ENCODE measurements at regions not wholly inside any gene's neighbourhood (a gene's known extent, or its start where the extent isn't known, plus 50 kb on each side); places are given as distances from the start of the nearest gene placed in this dataset.

GRCh38 chr10:84603971-84604370, 275.6 kb downstream of the CCSER2 start:
- Histone ChIP-seq H3K4me2 (no peak overlapping the region), H3K36me3 (ENCODE audit: insufficient read depth) (no peaks in the 10 kb centered on the region)
- no peak for TF ChIP-seq CTCF (conservative IDR thresholded peaks at IDR 0.05; ENCODE audit: low read depth, low read length)

GRCh38 chr10:84605802-84606201, 277.4 kb downstream of the CCSER2 start:
- Histone ChIP-seq H3K27me3 (ENCODE audit: insufficient read depth, low read depth) (no peaks in the 10 kb centered on the region), H2AFZ (ENCODE audit: low read depth) (peak overlapping the region; percentile 54; the same call in 1 of the 2 replicates), H4K20me1 (ENCODE audit: insufficient read depth) (no peaks in the 10 kb centered on the region), H3K27ac (no peak overlapping the region), H3K79me2 (ENCODE audit: insufficient read depth, low read depth) (no peaks in the 10 kb centered on the region), H3K4me1 (ENCODE audit: low read depth, poor library complexity, severe bottlenecking) (peaks cover 60% of the 10 kb centered on the region), H3K9ac (no peak overlapping the region), H3K36me3 (ENCODE audit: insufficient read depth) (no peaks in the 10 kb centered on the region), H3K4me2 (no peak overlapping the region), H3K4me3 (IDR thresholded peaks at IDR 0.05; ENCODE audit: insufficient read depth, low read depth, low read length) (no peak overlapping the region)
- no peak; the same call in 1 of the 2 replicates for TF ChIP-seq CTCF (conservative IDR thresholded peaks at IDR 0.05; ENCODE audit: low read depth, low read length)

More at GRCh38 chr10:84603971-84604370, 275.6 kb downstream of the CCSER2 start:
- Histone ChIP-seq H3K4me3 (IDR thresholded peaks at IDR 0.05; ENCODE audit: insufficient read depth, low read depth, low read length) (no peak overlapping the region), H3K4me1 (ENCODE audit: low read depth, poor library complexity, severe bottlenecking) (peaks cover 47% of the 10 kb centered on the region), H3K79me2 (ENCODE audit: insufficient read depth, low read depth) (no peaks in the 10 kb centered on the region), H3K9ac (no peak overlapping the region), H2AFZ (ENCODE audit: low read depth) (no peak overlapping the region), H3K27ac (no peak overlapping the region), H3K27me3 (ENCODE audit: insufficient read depth, low read depth) (no peaks in the 10 kb centered on the region), H4K20me1 (ENCODE audit: insufficient read depth) (no peaks in the 10 kb centered on the region)

DNA sequence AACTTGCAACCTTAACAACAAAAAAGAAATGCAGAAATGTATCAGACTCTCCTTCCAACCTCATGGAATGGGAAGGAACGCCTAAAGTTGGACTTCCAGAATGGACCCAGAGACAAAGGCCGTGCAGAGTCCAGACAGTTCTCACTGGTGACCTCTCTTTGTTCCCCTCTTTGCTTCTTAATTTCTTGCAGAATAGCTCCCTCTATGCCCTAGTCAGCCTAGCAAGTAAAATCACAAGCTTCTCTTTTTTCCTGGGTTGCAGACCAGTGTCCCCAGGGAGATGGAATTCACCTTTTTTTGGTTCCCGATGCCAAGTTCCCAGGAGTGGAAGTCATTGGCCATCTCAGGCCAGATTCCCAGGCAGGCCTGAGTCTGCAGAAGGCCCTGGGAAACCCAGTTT, 278.0 kb downstream of the CCSER2 start:
- peaks cover 60% of the 10 kb centered on the region for H3K4me1 ChIP-seq (ENCODE audit: low read depth, poor library complexity, severe bottlenecking)
- no peaks in the 10 kb centered on the region for H3K36me3 ChIP-seq (ENCODE audit: insufficient read depth)
- peak overlapping the region; percentile 95; the same call in 1 of the 2 replicates for H3K4me2 ChIP-seq
- peak overlapping the region; percentile 80 for H3K27ac ChIP-seq
- no peaks in the 10 kb centered on the region for H3K79me2 ChIP-seq (ENCODE audit: insufficient read depth, low read depth)
- no peaks in the 10 kb centered on the region for H3K27me3 ChIP-seq (ENCODE audit: insufficient read depth, low read depth)
- H3K4me3 ChIP-seq (IDR thresholded peaks at IDR 0.05; ENCODE audit: insufficient read depth, low read depth, low read length) = no peak overlapping the region
- H2AFZ ChIP-seq (ENCODE audit: low read depth) = peak overlapping the region; percentile 54; the same call in 1 of the 2 replicates
- H4K20me1 ChIP-seq (ENCODE audit: insufficient read depth) = no peaks in the 10 kb centered on the region
- TF ChIP-seq CTCF (conservative IDR thresholded peaks at IDR 0.05; ENCODE audit: low read depth, low read length) = no peak
- H3K9ac ChIP-seq = no peak overlapping the region

DNA sequence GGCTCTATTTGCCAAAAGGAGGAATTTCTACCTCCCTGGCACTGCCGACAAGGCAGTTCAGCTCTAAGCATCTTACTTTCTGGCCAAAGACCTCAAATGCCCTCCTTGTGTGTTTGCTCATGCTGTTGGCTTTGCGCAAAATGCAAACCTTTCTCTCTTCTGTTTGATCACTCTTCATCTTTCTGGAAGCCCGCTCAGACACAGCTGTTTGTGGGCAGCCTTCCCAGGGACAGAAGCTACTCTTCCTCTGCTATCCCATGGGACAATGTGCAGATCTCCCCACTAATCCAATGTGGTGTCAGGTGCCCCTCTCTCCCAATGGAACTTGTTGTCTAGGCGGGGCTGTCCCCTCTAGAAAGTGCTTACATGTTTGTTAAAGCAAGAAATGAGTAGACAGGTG, 278.7 kb downstream of the CCSER2 start:
- peak overlapping the region; percentile 95 for H3K4me2 ChIP-seq
- no peaks in the 10 kb centered on the region for H3K36me3 ChIP-seq (ENCODE audit: insufficient read depth)
- H3K4me3 ChIP-seq (IDR thresholded peaks at IDR 0.05; ENCODE audit: insufficient read depth, low read depth, low read length) = no peak overlapping the region
- H3K27ac ChIP-seq = peak overlapping the region; percentile 80
- peak overlapping the region; percentile 54; the same call in 1 of the 2 replicates for H2AFZ ChIP-seq (ENCODE audit: low read depth)
- H4K20me1 ChIP-seq (ENCODE audit: insufficient read depth) = no peaks in the 10 kb centered on the region
- peaks cover 60% of the 10 kb centered on the region for H3K4me1 ChIP-seq (ENCODE audit: low read depth, poor library complexity, severe bottlenecking)
- no peak for TF ChIP-seq CTCF (conservative IDR thresholded peaks at IDR 0.05; ENCODE audit: low read depth, low read length)
- peak overlapping the region; percentile 35; the same call in 1 of the 2 replicates for H3K9ac ChIP-seq
- no peaks in the 10 kb centered on the region for H3K79me2 ChIP-seq (ENCODE audit: insufficient read depth, low read depth)
- H3K27me3 ChIP-seq (ENCODE audit: insufficient read depth, low read depth) = no peaks in the 10 kb centered on the region

Measured in KMS-11 (cell line).